ENCODE measurements at regions not wholly inside any gene's neighbourhood (a gene's known extent, or its start where the extent isn't known, plus 50 kb on each side); places are given as distances from the start of the nearest gene placed in this dataset.

- DNase-seq (ENCODE audit: low read depth, low spot score) = no peak
Measured at GRCh38 chr6:168968801-168969200, 284.8 kb downstream of the THBS2 start.

GRCh38 chr6:168968228-168968627, 285.4 kb downstream of the THBS2 start:
- peak; percentile 89 for DNase-seq (ENCODE audit: low read depth, low spot score)

DNA sequence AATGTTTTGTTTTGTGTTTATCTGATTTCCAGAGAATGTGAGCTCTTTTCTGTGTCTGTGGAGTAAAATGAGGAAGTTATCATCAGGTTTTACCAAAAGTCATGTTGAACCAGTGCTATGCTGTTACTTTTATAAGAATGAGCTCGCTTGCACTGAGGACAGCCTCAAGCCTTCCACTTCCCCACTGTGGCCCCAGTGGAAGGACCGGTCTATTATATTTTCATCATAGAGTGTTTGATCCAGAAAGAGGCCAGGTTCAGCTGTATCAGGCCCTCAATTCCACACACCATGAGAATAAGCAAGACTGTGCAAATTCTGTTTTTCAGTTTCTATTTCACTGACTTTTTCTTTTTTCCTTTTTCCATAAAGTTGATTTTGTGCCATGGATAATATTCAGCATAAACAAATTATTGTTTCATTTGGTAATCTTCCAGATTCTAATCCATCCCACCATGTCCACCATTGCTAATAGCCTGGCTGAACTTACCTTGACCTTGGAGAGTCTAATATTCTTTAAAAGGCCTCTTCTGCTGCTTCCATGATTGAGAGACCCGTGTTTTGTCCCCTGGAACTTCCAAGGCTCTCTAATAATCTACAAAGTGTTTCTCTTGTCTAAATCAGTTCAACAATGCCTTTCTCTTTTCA, 286.2 kb downstream of the THBS2 start:
- DNase-seq (ENCODE audit: low read depth, low spot score) = no peak

- DNase-seq (ENCODE audit: low read depth, low spot score) = no peak
Measured at GRCh38 chr6:168964138-168964835, 289.4 kb downstream of the THBS2 start.

- no peak for DNase-seq (ENCODE audit: low read depth, low spot score)
Measured at GRCh38 chr6:168962886-168963285, 290.8 kb downstream of the THBS2 start.

- no peak for DNase-seq (ENCODE audit: low read depth, low spot score)
Measured at GRCh38 chr6:168961264-168961656, 292.4 kb downstream of the THBS2 start.

- no peak for DNase-seq (ENCODE audit: low read depth, low spot score)
Measured at GRCh38 chr6:168960551-168961263, 292.9 kb downstream of the THBS2 start.

- no peak for DNase-seq (ENCODE audit: low read depth, low spot score)
Measured at GRCh38 chr6:168959696-168960095, 293.9 kb downstream of the THBS2 start.

DNA sequence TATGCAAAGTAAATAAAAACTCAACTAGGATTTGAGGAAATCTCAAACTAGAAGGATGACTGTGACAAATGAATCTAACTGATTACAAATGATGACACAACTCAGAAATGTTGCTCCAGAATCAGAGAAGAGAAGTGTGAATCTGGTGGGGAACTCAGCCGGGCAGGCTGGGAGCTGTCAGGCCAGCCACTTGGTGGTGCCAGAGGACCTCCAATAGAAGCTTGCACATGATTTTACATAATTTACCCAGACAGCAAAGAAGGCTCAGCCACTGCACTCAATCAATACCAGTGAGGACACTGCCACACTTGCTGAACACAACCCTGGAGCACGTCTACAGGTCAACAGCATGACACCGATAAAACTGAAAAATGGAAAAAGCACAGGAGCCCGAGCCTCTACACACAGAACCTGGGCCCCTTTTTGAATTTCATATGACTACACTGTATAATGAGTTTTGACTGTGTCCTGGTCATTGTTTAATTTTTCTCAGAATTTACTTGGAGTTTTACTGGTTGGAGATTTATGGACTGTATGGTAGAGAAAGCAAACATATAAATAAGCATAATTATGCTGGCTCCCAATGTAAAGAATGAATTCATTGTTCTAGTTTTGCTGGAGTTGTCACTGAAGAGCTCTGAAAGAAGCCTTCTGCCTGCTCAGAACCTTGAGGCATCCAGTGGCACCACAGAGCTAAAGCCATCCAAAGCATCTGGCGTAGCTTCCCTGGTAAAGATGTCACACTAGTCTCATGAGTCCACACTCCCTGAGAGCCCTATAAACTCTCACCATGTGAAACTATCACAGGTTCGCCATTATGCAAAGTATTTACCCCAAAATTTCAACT, 296.5 kb downstream of the THBS2 start:
- DNase-seq (ENCODE audit: low read depth, low spot score) = peak; percentile 85

DNA sequence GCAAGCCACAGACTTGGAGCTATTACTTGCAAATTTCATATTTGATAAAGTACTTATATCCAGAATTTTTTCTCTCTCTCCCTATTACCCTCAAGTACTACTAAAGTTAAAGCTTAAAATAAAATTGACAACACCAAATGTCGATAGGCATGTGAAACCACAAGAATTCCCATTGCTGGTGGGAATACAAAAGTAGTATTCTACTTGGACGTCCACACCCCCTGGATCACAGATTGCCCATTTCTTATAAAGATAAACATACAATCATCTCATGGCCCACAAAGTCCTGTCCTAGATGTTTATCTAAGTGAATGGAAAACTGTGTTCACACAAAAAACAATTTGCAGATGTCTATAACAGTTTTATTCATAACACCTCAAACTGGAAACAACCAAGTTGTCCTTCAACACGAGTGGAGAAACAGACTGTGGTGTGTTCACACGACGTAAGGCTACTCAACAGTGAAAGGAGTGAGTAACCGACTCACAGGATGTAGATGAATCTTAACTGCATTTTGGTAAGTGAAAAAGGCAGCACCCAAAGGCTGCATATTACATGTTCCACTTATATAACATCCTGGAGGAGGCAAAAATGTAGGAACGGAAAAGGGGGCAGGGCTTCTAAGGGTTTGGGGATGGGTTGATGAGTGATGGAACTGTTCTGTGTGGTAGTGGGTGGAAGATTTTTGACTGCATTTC, 297.4 kb downstream of the THBS2 start:
- no peak for DNase-seq (ENCODE audit: low read depth, low spot score)

- DNase-seq (ENCODE audit: low read depth, low spot score) = no peak
Measured at GRCh38 chr6:168953461-168953860, 300.2 kb downstream of the THBS2 start.

DNA sequence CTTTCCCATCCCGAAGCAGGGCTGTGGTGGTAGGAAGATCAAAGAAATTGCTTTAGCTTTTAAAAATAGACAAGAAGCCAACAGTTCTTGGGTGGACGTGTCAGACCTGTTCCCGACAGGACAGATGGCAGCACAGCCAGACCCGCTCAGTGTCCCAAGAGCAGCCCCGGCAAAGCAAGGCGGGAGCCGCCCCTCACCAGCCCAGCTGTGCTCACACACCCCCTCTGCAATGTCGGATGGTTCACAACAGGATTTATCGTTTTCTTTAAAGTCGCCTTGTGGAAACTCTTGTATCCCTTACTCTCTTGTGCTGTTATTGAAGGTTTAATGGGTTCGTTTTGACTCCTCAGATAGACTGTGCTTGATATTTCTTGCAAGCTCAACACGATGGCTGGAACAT, 302.4 kb downstream of the THBS2 start:
- no peak for DNase-seq (ENCODE audit: low read depth, low spot score)

DNA sequence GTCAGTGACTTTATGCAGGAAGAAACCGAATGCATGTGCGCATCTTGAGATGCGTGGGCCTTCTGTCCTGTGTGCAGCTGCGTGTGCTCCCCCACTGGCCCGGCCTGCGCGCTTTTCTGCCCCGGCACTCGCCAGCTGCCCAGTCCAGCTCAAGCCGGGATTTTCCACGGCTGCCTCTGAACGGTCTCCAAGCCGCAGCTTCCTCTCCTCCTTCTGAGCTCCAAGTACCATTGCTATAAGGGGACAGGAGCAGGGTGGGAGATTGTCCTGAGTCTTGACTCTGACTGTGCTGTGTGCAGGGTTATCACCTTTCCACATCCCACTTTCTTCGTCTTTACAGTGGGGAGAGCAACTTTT, 302.8 kb downstream of the THBS2 start:
- DNase-seq (ENCODE audit: low read depth, low spot score) = no peak

GRCh38 chr6:168949981-168950857, 303.4 kb downstream of the THBS2 start:
- no peak for DNase-seq (ENCODE audit: low read depth, low spot score)

DNA sequence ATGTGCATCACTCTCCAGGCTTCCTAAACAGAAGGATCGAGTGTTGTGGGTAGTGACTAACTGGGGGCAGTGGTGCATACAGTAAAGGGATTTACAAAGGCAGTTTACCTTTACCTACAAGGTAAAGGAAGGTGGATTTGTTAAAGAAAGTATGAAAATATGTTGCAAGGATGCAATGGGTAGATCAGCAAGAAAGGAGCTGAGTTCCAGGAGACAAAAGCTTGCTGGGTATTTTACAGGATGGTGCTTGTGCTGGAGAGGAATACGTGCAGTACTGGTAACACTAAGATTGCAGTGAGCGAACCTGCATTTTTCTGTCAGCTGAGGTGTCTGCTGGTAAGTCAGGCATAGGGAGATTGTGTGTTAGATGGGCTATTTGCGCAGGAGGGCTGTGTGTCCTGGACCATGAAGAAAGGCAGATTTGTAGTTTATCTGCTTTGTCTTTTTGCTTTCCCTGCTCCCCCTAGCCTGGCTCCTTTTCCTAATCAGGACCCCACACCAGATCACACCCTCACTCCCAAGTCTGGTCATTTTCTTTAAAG, 304.6 kb downstream of the THBS2 start:
- no peak for DNase-seq (ENCODE audit: low read depth, low spot score)

- no peak for DNase-seq (ENCODE audit: low read depth, low spot score)
Measured at GRCh38 chr6:168948002-168948401, 305.6 kb downstream of the THBS2 start.

DNA sequence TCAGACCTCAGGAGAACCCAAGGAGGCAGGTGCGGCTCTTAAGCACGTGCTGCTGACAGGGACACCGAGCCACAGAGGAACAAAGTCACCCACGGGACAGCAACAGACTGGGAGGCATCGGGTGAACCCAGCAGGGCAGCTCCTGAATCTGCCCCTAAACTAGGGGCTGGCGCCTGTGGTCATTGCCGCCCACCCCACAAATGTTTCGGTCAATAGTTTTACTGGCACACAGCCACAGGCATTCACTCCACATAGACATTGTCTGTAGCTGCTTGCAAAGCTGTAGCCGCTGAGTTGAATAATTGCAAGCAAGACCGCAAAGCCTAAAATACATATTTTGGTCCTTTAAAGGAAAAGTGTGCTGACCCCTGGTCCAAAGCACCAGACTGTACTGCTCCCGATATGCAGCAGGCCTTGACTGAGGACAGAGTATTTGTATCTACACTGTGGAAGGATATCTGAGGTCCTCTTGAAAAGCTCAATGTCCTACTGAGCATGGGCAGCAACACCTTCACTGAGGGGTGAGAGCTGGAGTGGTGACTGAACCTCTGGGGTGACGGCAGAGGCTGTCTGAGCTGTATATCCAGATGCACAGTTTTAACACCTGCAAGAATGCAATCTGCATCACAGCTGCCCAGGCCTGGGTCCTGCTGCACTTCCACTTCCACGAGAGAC, 310.3 kb downstream of the THBS2 start:
- DNase-seq (ENCODE audit: low read depth, low spot score) = no peak

GRCh38 chr6:168942646-168943045, 311.0 kb downstream of the THBS2 start:
- DNase-seq (ENCODE audit: low read depth, low spot score) = no peak

DNA sequence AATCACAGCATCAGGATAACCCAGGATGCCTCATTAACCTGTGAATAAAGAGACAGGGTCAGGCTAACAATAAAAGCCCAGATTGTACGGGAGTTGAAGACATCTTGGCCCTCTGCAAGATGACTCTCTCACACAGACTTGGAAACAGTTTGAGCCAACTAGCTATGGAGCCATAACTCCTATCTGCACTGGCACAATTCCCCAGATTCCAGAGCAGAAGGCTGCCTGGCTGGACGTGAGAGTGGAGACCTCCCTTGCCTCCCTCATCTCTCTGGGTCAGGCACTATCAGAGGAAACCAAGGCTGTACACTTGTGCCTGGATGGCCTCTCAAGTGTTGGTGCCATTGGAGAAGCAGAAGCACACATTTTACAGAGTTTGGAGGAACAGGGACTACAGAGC, 312.6 kb downstream of the THBS2 start:
- no peak for DNase-seq (ENCODE audit: low read depth, low spot score)

GRCh38 chr6:168939796-168940195, 313.9 kb downstream of the THBS2 start:
- DNase-seq (ENCODE audit: low read depth, low spot score) = no peak

All from astrocyte of the hippocampus (primary cell).